ENCODE measurements at regions not wholly inside any gene's neighbourhood (a gene's known extent, or its start where the extent isn't known, plus 50 kb on each side); places are given as distances from the start of the nearest gene placed in this dataset.

DNA sequence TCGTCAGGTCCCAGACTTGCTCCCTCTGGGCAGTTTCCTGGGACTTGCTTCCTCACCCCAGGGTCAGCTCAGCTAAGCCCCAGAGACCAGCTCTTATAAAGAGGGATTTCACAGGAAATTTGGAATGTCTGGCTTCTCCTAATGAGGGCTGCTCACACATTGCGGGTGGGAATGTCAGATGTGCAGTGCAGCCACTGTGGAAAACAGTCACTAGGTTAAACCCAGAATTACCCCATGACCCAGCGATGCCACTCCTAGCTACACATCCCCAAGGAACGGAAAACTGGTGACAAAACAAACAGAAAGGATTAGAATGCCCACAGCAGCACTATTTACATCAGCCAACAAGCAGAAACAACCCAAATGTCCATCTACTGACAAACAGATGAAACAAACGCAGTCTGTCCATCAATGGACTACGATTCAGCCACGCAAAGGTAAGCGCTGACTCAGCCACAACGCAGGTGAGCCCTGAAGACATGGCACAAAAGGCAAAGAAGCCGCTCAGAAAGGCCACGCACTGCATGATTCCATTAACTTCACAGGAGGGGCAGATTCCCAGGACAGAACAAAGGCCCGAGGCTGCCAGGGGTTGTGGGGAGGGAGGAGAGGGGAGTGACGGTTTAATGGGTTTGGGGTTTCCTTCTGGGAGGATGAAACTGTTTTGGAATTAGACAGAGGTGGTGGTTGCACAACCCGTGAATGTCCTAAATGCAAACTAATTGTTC lies 63.0 kb downstream of the NCOR2 start (continued):
- TF ChIP-seq, protein P1, sequence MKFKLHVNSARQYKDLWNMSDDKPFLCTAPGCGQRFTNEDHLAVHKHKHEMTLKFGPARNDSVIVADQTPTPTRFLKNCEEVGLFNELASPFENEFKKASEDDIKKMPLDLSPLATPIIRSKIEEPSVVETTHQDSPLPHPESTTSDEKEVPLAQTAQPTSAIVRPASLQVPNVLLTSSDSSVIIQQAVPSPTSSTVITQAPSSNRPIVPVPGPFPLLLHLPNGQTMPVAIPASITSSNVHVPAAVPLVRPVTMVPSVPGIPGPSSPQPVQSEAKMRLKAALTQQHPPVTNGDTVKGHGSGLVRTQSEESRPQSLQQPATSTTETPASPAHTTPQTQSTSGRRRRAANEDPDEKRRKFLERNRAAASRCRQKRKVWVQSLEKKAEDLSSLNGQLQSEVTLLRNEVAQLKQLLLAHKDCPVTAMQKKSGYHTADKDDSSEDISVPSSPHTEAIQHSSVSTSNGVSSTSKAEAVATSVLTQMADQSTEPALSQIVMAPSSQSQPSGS (CRISPR knock-in tag; IDR thresholded peaks at IDR 0.05; ENCODE audit: borderline replicate concordance, low read depth) = no peak
- TF ChIP-seq, protein P2, sequence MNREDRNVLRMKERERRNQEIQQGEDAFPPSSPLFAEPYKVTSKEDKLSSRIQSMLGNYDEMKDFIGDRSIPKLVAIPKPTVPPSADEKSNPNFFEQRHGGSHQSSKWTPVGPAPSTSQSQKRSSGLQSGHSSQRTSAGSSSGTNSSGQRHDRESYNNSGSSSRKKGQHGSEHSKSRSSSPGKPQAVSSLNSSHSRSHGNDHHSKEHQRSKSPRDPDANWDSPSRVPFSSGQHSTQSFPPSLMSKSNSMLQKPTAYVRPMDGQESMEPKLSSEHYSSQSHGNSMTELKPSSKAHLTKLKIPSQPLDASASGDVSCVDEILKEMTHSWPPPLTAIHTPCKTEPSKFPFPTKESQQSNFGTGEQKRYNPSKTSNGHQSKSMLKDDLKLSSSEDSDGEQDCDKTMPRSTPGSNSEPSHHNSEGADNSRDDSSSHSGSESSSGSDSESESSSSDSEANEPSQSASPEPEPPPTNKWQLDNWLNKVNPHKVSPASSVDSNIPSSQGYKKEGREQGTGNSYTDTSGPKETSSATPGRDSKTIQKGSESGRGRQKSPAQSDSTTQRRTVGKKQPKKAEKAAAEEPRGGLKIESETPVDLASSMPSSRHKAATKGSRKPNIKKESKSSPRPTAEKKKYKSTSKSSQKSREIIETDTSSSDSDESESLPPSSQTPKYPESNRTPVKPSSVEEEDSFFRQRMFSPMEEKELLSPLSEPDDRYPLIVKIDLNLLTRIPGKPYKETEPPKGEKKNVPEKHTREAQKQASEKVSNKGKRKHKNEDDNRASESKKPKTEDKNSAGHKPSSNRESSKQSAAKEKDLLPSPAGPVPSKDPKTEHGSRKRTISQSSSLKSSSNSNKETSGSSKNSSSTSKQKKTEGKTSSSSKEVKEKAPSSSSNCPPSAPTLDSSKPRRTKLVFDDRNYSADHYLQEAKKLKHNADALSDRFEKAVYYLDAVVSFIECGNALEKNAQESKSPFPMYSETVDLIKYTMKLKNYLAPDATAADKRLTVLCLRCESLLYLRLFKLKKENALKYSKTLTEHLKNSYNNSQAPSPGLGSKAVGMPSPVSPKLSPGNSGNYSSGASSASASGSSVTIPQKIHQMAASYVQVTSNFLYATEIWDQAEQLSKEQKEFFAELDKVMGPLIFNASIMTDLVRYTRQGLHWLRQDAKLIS (CRISPR knock-in tag; IDR thresholded peaks at IDR 0.05; ENCODE audit: borderline replicate concordance) = no peak
- TF ChIP-seq, protein P3, sequence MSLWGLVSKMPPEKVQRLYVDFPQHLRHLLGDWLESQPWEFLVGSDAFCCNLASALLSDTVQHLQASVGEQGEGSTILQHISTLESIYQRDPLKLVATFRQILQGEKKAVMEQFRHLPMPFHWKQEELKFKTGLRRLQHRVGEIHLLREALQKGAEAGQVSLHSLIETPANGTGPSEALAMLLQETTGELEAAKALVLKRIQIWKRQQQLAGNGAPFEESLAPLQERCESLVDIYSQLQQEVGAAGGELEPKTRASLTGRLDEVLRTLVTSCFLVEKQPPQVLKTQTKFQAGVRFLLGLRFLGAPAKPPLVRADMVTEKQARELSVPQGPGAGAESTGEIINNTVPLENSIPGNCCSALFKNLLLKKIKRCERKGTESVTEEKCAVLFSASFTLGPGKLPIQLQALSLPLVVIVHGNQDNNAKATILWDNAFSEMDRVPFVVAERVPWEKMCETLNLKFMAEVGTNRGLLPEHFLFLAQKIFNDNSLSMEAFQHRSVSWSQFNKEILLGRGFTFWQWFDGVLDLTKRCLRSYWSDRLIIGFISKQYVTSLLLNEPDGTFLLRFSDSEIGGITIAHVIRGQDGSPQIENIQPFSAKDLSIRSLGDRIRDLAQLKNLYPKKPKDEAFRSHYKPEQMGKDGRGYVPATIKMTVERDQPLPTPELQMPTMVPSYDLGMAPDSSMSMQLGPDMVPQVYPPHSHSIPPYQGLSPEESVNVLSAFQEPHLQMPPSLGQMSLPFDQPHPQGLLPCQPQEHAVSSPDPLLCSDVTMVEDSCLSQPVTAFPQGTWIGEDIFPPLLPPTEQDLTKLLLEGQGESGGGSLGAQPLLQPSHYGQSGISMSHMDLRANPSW (CRISPR knock-in tag; conservative IDR thresholded peaks at IDR 0.05; ENCODE audit: low read depth) = no peak
- no peak for TF ChIP-seq ZBTB21 (CRISPR knock-in tag; IDR thresholded peaks at IDR 0.05; ENCODE audit: borderline replicate concordance)
- TF ChIP-seq TP53 (CRISPR knock-in tag; IDR thresholded peaks at IDR 0.05) = no peak
- TF ChIP-seq, protein P4, sequence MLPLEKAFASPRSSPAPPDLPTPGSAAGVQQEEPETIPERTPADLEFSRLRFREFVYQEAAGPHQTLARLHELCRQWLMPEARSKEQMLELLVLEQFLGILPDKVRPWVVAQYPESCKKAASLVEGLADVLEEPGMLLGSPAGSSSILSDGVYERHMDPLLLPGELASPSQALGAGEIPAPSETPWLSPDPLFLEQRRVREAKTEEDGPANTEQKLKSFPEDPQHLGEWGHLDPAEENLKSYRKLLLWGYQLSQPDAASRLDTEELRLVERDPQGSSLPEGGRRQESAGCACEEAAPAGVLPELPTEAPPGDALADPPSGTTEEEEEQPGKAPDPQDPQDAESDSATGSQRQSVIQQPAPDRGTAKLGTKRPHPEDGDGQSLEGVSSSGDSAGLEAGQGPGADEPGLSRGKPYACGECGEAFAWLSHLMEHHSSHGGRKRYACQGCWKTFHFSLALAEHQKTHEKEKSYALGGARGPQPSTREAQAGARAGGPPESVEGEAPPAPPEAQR (CRISPR knock-in tag; IDR thresholded peaks at IDR 0.05) = no peak

DNA sequence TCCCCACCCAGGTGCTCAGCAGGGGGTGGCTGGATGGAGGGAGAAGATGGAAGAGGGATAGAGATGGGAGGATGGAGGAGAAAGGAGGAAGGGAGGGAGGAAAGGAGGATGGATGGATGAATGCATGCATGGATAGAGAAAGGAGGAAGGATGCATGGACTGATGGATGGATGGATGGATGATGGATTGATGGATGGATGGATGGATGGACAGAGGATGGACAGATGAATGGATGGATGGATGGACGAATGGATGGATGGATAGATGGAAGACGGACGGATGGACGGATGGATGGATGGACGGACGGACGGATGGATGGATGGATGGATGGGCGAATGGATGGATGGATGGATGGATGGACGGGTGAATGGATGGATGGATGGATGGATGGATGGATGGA lies 64.1 kb downstream of the NCOR2 start:
- ChIA-PET CTCF (interaction anchor here (2.5 kb wide), 1 partner anchor 34 kb away, joined by 8 read pairs; no protein-coding TSS in a partner anchor), POLR2A (no interaction called here)
- no peaks in the 10 kb centered on the region for H3K9me3 Mint-ChIP-seq
- H3K36me3 Mint-ChIP-seq = no peaks in the 10 kb centered on the region
- DNase-seq (ENCODE audit: low spot score) (no peak), ATAC-seq (no peak)
- TF ChIP-seq SMAD3 (CRISPR knock-in tag; IDR thresholded peaks at IDR 0.05; ENCODE audit: borderline replicate concordance) (no peak), TEAD1 (CRISPR knock-in tag; IDR thresholded peaks at IDR 0.05) (no peak), RELA (CRISPR knock-in tag; IDR thresholded peaks at IDR 0.05; ENCODE audit: borderline replicate concordance) (no peak), CREM (CRISPR knock-in tag; IDR thresholded peaks at IDR 0.05) (no peak), OVOL2 (CRISPR knock-in tag; IDR thresholded peaks at IDR 0.05; ENCODE audit: borderline replicate concordance) (no peak)
- no peak overlapping the region for H3K4me3 Mint-ChIP-seq
- peaks cover 90% of the 10 kb centered on the region for H3K4me1 Mint-ChIP-seq
- no peaks in the 10 kb centered on the region for H3K27me3 Mint-ChIP-seq (ENCODE audit: low read depth)
- no peak overlapping the region; the same call in 1 of the 2 replicates for H3K27ac Mint-ChIP-seq

DNA sequence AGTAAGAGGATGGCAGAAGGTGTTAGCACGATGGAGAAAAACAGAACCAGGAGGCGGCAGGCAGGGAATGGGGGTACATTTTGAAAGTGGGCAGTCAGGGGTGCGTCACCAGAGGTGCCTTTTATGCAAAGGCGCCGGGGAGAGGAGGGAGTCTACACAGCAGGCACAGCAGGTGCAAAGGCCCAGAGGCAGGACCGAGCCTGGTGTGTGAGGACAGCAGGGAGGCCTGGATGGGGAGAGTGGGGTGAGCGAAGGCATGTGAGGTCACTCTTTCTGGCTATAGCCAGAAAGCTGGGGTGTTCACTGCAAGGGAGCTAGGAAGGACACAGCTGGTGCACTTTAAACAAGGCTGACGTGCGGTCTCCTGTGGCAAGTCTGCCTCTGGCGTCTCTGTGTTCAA lies 65.0 kb downstream of the NCOR2 start:
- Mint-ChIP-seq H3K4me3 (no peak overlapping the region), H3K27me3 (ENCODE audit: low read depth) (no peaks in the 10 kb centered on the region), H3K4me1 (peaks cover 86% of the 10 kb centered on the region), H3K36me3 (no peaks in the 10 kb centered on the region), H3K27ac (peak overlapping the region; percentile 52), H3K9me3 (no peaks in the 10 kb centered on the region)
- CTCF ChIA-PET = interaction anchor here (0.6 to 4.0 kb wide), 3 partner anchors 10 to 269 kb away, joined by 3 to 12 read pairs (median 3); no protein-coding TSS in a partner anchor
- ATAC-seq (no peak), DNase-seq (ENCODE audit: low spot score) (no peak)
- POLR2A ChIA-PET = interaction anchor here (0.6 kb wide), 1 partner anchor 115 kb away, joined by 5 read pairs; no protein-coding TSS in a partner anchor
- TF ChIP-seq NR2C2 (CRISPR knock-in tag; IDR thresholded peaks at IDR 0.05) (no peak), ZNF317 (CRISPR knock-in tag; IDR thresholded peaks at IDR 0.05; ENCODE audit: borderline replicate concordance, low read depth) (no peak), GABPB1 (CRISPR knock-in tag; IDR thresholded peaks at IDR 0.05) (no peak), SMAD3 (CRISPR knock-in tag; IDR thresholded peaks at IDR 0.05; ENCODE audit: borderline replicate concordance) (no peak), EMX1 (CRISPR knock-in tag; IDR thresholded peaks at IDR 0.05) (no peak), RELA (CRISPR knock-in tag; IDR thresholded peaks at IDR 0.05; ENCODE audit: borderline replicate concordance) (no peak), NFATC4 (CRISPR knock-in tag; IDR thresholded peaks at IDR 0.05) (no peak)
- TF ChIP-seq, protein P5, sequence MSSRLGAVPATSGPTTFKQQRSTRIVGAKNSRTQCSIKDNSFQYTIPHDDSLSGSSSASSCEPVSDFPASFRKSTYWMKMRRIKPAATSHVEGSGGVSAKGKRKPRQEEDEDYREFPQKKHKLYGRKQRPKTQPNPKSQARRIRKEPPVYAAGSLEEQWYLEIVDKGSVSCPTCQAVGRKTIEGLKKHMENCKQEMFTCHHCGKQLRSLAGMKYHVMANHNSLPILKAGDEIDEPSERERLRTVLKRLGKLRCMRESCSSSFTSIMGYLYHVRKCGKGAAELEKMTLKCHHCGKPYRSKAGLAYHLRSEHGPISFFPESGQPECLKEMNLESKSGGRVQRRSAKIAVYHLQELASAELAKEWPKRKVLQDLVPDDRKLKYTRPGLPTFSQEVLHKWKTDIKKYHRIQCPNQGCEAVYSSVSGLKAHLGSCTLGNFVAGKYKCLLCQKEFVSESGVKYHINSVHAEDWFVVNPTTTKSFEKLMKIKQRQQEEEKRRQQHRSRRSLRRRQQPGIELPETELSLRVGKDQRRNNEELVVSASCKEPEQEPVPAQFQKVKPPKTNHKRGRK (CRISPR knock-in tag; IDR thresholded peaks at IDR 0.05; ENCODE audit: borderline replicate concordance) = no peak
- TF ChIP-seq, protein P6, sequence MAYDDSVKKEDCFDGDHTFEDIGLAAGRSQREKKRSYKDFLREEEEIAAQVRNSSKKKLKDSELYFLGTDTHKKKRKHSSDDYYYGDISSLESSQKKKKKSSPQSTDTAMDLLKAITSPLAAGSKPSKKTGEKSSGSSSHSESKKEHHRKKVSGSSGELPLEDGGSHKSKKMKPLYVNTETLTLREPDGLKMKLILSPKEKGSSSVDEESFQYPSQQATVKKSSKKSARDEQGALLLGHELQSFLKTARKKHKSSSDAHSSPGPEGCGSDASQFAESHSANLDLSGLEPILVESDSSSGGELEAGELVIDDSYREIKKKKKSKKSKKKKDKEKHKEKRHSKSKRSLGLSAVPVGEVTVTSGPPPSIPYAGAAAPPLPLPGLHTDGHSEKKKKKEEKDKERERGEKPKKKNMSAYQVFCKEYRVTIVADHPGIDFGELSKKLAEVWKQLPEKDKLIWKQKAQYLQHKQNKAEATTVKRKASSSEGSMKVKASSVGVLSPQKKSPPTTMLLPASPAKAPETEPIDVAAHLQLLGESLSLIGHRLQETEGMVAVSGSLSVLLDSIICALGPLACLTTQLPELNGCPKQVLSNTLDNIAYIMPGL (CRISPR knock-in tag; IDR thresholded peaks at IDR 0.05) = no peak

All from WTC11 (cell line).